K562 (cell line): ENCODE measurements at regions not wholly inside any gene's neighbourhood (a gene's known extent, or its start where the extent isn't known, plus 50 kb on each side); places are given as distances from the start of the nearest gene placed in this dataset.

Experiments used
- TF ChIP-seq, protein P1 (sequence below): sonication (generic); formaldehyde crosslinking; IDR thresholded peaks from 2 replicates; pipeline ENCODE4 v1.8.0; 2022; ENCODE audit warnings: missing genetic modification reagents, mild to moderate bottlenecking, borderline replicate concordance
- TF ChIP-seq, protein P2 (sequence below): sonication (generic); formaldehyde crosslinking; IDR thresholded peaks from 2 replicates; pipeline ENCODE4 v1.8.0; 2022; ENCODE audit warnings: mild to moderate bottlenecking, missing genetic modification reagents, borderline replicate concordance

DNA sequence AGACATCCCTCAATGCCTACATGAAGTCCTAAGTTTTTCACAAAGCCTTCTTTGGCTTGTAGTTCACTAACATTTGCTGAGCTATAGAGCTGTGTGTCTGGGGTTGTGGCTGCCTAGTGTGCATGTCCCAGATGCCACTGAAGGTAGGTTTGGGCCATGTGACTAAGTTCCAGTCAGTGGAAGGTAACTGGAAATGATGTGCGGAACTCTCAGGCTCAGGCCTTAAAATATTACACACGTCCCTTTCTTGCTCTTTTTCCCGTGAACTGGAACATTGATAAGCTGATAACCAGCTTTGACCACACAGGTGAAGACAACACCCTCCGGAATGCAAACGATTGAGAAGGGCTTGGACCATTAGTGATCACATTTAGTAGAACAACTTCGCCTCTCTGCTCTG is 358.1 kb downstream of the GATA3 start:
- TF ChIP-seq, protein P1, sequence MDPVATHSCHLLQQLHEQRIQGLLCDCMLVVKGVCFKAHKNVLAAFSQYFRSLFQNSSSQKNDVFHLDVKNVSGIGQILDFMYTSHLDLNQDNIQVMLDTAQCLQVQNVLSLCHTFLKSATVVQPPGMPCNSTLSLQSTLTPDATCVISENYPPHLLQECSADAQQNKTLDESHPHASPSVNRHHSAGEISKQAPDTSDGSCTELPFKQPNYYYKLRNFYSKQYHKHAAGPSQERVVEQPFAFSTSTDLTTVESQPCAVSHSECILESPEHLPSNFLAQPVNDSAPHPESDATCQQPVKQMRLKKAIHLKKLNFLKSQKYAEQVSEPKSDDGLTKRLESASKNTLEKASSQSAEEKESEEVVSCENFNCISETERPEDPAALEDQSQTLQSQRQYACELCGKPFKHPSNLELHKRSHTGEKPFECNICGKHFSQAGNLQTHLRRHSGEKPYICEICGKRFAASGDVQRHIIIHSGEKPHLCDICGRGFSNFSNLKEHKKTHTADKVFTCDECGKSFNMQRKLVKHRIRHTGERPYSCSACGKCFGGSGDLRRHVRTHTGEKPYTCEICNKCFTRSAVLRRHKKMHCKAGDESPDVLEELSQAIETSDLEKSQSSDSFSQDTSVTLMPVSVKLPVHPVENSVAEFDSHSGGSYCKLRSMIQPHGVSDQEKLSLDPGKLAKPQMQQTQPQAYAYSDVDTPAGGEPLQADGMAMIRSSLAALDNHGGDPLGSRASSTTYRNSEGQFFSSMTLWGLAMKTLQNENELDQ = no peak
- TF ChIP-seq, protein P2, sequence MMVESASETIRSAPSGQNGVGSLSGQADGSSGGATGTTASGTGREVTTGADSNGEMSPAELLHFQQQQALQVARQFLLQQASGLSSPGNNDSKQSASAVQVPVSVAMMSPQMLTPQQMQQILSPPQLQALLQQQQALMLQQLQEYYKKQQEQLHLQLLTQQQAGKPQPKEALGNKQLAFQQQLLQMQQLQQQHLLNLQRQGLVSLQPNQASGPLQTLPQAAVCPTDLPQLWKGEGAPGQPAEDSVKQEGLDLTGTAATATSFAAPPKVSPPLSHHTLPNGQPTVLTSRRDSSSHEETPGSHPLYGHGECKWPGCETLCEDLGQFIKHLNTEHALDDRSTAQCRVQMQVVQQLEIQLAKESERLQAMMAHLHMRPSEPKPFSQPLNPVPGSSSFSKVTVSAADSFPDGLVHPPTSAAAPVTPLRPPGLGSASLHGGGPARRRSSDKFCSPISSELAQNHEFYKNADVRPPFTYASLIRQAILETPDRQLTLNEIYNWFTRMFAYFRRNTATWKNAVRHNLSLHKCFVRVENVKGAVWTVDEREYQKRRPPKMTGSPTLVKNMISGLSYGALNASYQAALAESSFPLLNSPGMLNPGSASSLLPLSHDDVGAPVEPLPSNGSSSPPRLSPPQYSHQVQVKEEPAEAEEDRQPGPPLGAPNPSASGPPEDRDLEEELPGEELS (CRISPR knock-in tag) = no peak
